Hematopoietic multipotent progenitor cell treated with erythropoietin and hydrocortisone succinate and interleukin-3 and kit ligand, for 17 days (in vitro differentiated cells): ENCODE measurements at regions not wholly inside any gene's neighbourhood (a gene's known extent, or its start where the extent isn't known, plus 50 kb on each side); places are given as distances from the start of the nearest gene placed in this dataset.
"Not testable (repeated sequence)": the region's sequence is repeated elsewhere in the genome, so short reads cannot be mapped to it uniquely, and the experiment has no call there.

Source experiments
- DNase-seq: peaks from one replicate; pipeline ENCODE4 v3.0.0-alpha.2; 2015; ENCODE audit warnings: low spot score

DNA sequence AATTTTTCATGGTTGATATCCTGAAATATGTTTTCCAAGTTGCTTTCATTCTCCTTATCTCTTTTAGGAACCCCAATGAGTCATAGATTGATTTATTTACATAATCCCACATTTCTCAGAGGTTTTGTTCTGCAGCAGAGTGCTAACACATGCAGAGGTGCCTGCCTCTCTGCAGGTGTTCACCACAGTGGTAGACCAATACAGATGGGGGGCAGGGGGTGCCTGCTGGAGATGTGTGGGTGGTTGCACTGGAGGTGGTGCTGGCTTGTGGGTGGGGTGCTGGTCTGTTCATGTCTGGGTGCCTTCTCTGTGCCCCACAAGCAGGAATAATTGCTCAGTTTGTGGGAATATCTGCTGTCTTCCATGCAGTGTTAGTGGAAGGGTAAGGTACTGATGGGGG is 131.1 kb downstream of the JRKL start:
- no peak for DNase-seq

DNA sequence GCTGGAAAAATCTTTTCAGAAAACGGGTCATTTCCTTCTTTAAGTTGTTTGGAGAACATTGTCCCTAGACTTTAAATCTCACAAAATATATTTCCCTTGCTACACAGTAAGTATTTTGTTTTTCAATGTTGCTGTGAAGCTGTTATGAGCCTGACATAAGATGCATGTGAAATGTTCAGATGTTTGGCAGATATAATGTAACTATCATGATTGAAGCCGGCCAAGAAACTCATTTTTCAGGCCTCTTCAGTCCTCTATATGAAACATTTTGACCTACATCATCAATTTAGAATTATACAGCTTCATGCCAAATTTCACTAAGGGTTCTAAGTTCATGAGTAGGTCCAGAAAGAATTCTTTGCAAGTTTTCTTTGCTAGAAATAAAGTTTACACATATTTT is 133.8 kb downstream of the JRKL start:
- DNase-seq, result no peak

DNA sequence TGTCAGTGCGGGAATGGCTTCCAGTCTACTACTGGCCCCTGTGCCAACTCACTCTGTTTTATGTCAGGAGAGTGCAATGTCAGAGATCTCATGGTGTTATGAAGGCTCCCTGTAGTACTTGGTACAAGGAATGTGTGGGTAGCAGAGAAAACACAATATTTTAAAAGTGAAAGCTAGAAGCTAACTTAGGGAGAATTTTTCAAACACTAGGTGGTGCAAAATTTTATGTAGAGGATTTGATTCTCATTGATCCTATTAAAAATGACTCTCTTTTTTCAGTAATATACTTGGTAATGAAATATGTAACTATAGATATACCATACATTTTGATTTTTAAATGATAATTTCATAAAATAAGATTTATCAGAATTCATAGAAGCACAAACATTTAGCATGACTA is 134.7 kb downstream of the JRKL start:
- DNase-seq, result no peak

DNA sequence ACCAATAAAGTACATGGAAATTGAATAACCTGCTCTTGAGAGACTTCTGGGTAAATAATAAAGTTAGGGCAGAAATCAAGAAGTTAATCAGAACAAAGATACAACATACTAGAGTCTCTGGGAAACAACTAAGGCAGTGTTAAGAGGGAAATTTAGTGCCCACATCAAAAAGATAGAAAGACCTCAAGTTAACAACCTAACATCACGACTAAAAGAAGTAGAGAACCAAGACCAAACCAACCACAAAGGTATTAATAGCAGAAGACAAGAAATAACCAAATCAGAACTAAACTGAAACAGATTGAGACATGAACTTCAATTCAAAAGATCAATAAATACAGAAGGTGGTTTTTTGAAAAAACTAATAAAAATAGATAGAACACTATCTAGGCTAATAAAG is 140.7 kb downstream of the JRKL start:
- DNase-seq, result no peak

DNA sequence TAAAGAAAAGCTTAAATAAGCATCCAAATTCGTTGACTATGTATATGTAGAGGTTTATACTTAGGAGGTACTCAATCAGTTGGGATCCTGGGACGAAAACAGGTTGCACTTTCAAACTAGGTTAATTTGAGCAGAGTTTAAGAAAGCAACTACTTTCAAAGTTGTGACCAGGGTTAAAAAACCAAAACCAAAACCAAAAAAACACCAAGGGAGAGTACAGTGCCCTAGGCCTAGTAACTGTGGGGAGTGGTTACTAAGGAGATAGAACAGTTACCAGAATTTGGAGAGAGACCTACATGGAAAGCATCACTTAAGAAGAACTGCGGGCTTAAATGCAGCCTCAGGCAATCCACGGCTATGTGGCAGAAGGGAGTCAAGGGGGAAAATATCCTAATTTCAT is 148.3 kb downstream of the JRKL start:
- no peak for DNase-seq

DNA sequence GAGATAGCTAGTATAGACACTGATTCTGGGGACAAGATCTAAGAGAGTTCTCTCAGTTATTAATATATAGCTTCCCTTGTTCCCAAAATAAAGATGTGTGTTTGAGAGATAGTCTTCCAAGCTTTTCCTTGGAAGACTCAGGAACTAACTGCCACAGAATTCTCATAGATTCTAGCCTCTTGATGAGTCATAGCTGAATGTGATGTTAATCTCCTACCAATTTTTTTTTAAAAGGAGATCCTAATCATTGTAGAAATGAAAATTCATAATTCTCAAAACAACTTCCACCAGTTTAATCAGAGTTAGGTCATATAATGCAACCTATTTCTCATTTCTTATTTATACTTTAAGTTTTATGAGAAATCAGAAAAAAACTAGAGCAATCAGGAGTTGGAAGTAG is 148.8 kb downstream of the JRKL start:
- no peak for DNase-seq

DNA sequence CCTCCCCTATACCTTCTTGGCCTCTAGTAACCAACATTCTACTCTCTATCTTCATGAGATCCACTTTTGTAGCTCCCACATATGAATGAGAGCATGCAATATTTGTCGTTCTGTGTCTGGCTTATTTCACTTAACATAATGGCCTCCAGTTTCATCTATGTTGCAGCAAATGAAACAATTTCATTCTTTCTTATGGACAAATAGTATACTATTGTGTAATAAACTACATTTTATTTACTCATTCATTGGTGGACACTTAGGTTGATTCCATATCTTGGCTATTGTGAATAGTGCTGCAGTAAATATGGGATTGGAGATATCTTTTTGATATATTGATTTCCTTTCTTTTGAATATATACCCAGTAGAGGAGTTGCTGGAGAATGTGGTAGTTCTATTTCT is 151.1 kb downstream of the JRKL start:
- no peak for DNase-seq

DNA sequence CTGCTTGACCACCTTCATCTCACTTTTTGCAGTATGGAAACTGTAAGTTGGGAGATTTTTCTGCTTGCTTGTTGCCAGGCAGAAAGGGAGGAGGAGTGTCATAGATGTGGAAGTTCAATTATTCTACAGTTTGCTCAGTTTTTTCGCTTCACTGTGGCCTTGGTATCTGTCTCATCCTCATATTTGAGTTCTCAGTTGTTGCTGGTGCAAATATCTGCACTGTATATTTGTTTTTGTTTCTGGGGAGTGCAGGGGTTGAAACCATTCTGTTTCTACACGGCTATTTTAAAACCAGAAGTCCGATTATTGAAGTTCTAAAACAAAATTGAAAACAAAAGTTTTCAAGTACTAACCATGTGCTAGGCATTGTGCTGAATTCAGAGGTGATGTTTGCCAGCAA is 153.4 kb downstream of the JRKL start:
- no peak for DNase-seq

DNA sequence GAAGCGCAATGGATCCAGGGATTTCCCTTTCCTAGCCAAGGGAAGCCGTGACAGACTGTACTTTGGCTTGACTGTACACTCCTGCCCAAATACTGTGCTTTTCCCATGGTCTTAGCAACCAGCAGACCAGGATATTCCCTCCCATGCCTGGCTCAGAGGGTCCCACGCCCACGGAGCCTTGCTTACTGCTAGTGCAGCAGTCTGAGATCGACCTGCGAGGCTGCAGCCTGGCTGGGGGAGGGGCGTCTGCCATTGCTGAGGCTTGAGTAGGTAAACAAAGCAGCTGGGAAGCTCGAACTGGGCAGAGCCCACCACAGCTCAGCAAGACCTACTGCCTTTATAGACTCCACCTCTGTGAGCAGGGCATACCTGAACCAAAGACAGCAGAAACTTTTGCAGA is 155.4 kb downstream of the JRKL start:
- DNase-seq, result not testable (repeated sequence)

DNA sequence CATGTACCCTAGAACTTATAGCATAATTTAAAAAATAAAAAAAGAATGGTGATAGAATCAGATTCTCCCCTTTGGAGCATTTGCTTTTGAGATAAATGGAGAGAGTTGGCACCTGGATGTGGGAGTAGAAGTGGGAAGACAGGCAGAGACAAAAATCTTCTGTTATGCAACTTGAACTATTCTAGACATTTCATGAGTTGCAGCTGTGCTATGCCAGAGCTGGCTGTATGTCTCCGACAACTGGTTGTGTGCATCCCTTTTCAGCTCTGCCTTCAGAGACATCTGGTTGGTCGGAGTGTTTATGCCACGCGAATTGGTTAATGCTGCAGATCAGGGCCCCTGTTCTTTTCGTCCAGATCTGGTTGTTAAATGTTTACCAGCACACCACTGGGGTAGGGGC is 161.3 kb downstream of the JRKL start:
- no peak for DNase-seq

DNA sequence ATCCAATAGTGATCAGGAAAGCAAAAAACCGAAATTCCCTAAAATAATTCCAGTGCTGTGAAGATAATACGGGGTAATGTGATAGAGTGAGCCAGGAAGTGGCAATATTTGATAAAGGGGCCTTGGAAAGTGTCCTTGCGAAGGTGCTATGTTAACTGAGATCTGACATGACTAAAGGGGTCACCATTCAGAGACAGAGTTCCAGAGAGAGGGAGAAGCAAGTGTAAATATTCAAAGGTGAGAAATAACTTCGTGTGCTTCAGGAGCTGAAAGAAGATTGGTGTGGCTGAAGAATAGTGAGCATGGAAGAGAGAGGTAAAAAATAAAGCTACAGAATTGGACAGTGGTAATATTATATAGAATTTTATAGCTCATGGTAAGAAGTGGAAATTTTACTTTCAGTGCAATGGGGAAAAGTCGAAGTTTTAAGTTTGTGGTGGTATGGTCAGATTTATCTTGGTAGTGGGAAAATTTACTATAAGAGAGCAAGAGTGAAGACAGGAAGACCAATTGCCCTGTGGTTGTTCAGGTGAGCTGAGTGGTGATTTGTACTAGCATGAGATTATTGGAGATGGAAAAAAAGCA is 164.5 kb downstream of the JRKL start:
- DNase-seq, result no peak

DNA sequence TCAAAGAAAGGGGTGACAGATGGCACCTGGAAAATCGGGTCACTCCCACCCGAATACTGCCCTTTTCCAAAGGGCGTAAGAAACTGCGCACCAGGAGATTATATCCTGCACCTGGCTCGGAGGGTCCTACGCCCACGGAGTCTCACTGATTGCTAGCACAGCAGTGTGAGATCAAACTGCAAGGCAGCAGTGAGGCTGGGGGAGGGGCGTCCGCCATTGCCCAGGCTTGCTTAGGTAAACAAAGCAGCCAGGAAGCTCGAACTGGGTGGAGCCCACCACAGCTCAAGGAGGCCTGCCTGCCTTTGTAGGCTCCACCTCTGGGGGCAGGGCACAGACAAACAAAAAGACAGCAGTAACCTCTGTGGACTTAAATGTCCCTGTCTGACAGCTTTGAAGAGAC is 166.0 kb downstream of the JRKL start:
- DNase-seq, result not testable (repeated sequence)

DNA sequence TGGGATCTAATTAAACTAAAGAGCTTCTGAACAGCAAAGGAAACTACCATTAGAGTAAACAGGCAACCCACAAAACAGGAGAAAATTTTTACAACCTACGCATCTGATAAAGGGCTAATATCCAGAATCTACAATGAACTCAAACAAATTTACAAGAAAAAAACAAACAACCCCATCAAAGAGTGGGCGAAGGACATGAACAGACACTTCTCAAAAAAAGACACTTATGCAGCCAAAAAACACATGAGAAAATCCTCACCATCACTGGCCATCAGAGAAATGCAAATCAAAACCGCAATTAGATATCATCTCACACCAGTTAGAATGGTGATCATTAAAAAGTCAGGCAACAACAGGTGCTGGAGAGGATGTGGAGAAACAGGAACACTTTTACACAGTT is 170.9 kb downstream of the JRKL start:
- not testable (repeated sequence) for DNase-seq

DNA sequence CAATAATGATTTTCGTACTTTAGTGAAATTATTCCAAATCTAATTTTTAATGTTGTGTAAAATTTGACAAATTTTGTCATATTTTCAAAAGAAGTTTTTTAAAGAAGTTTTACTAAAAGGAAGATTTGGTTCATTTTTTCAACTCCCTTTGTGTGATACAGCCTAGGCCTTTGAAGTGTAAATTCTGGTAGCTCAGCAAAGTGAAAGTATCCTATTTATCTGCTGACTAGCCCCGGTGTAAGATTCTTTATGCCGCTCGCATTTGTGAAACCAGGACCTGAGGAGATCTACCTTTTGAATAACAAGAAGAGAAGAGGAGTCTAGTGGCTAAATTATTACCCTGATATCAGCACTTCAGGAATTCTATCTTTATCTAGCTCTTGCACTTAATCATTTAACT is 177.4 kb downstream of the JRKL start:
- DNase-seq, result no peak

DNA sequence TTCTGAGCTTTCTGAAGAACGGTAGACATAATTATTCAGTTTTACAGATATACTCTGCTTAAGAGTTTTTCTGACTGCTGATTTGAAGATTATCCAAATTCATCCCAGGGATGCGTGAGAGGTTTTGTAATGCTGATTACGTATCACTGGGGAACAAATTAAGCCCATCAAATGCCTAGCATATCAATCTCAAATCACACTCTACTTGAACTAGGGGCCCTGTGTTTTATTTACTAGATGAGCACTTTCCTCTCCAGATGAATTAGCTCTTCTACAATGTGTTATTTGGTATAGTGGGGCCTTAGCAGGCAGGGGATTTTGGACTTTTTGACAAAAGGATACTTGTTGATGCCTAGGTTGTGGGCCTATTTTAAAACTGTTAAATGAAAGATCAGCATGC is 177.9 kb downstream of the JRKL start:
- DNase-seq, result no peak

DNA sequence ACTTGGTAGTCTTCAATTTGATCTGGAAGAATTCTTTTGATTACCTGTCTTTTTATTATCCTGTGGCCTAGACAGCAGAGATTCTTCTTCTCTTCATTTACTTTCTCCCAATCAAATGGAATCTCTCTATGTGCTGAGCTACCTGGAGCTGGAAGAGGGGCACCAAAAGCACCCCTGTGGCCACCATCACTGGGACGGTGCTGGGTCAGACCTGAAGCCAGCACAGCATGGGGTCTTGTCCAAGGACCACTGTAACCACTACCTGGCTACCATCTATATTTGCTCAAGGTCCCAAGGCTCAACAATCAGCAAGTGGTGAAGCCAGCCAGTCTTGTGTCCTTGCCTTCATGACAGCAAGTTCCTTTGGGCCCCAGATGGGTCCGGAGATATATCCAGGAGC is 186.6 kb downstream of the JRKL start:
- DNase-seq, result no peak

DNA sequence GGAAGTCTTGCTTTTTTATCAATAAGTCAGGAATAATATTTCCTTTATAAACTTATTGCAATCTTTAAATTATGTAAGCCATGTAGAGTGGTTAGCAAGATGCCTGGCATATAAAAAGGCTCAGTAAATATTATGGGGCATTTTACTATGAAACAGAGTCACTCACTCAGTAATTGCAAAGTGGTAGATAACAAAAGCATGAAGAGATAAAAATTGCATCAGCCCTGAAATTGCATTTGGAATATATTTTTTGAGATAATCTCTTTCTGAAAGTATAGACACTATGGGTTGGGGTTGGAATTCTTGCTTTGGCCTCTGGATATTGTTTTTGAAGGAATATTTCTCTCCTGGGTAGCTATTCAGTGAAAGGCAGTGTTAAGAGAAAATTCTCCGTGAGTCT is 188.6 kb downstream of the JRKL start:
- DNase-seq, result no peak

DNA sequence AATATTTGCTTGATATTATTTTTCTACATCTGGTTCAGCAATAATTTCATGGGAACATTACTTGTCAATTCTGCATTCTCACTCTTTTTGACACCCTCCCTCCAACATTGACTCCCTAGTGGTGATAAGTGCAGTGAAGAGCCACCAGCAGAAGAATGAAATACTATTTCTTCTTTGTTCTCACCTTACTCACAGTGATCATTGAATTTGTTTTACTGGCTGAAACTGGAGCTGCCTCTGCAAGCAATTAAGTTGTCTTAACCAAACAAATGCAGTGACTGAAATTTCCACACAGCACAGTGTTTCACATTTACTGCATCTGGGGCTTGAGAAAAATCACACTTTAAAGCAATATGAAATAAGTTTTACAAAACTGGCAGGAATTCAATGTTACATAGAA is 189.8 kb downstream of the JRKL start:
- no peak for DNase-seq

DNA sequence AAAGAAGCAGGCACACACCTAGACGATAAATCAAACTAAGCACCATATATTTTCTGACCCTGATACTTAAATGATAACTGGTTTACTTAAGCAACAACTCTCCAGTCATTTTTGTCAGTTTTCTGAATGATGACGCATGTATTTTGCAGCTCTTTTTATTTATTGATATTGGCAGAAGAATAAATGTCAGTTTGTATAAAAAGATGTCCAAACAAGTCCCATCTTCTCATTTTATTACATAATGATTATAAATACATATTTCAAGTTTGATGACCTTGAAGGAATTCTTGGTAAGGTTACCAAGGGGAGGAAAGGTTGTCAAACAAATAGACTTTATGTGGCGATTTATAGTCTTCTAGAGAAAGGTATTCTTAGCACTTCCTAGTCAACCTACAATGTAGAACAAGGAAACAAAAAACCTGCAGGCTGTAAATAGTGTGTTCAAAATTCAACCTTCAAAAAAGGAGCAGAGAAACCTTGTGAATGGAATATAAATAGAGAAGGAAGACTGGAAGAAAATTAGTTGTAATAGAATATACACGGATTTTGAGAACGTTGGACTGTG is 190.7 kb downstream of the JRKL start:
- DNase-seq, result no peak

DNA sequence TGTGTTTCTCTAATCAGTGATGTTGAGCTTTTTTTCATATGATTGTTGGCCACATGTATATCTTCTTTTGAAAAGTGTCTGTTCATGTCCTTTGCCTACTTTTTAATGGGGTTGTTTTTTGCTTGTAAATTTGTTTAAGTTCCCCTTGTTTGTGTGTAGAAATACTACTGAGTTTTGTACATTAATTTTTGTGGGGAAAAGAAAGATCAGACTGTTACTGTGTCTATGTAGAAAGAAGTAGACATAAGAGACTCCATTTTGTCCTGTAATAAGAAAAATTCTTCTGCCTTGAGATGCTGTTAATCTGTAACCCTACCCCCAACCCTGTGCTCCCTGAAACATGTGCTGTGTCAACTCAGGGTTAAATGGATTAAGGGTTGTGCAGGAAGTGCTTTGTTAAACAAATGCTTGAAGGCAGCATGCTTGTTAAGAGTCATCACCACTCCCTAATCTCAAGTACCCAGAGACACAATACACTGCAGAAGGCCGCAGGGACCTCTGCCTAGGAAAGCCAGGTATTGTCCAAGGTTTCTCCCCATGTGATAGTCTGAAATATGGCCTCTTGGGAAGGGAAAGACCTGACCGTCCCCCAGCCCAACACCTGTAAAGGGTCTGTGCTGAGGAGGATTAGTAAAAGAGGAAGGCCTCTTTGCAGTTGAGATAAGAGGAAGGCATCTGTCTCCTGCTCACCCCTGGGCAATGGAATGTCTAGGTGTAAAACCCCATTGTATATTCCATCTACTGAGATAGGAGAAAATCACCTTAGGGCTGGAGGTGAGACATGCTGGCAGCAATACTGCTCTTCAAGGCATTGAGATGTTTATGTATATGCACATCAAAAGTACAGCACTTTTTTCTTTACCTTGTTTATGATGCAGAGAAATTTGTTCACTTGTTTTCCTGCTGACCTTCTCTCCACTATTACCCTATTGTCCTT is 196.4 kb downstream of the JRKL start:
- DNase-seq, result not testable (repeated sequence)

DNA sequence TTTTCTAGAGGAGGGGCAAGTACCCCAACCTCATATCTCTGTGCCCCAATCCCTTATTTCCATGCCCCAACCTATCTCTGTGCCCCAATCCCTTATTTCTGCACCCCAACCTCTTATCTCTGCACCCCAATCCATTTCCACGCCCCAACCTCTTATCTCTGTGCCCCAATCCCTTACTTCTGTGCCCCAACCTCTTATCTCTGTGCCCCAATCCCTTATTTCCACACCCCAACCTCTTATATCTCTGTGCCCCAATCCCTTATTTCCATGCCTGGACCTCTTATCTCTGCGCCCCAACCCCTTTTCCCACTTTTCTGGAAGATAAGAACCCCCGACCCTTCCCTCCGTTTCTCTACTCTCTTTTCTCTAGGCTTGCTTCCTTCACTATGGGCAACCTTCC is 199.0 kb downstream of the JRKL start:
- not testable (repeated sequence) for DNase-seq

DNA sequence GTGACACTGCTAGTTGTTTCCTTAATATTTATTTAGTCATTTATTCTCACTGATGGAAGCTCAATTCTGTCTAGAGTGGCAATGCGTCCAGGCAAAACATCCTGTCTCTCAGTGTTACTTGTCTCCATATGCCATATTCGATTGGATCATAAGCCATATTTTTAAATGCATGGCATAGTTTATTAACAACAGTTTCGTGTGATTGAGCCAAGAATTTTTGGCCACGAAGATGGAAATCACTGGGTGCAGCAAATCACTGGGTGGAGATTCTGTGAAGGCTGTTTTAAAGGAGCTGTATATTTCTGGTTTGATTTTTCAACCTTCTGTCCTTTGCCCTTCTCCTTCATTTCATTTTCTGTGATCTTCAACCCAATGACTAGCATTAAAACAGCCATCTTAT is 205.2 kb downstream of the JRKL start:
- DNase-seq, result no peak

DNA sequence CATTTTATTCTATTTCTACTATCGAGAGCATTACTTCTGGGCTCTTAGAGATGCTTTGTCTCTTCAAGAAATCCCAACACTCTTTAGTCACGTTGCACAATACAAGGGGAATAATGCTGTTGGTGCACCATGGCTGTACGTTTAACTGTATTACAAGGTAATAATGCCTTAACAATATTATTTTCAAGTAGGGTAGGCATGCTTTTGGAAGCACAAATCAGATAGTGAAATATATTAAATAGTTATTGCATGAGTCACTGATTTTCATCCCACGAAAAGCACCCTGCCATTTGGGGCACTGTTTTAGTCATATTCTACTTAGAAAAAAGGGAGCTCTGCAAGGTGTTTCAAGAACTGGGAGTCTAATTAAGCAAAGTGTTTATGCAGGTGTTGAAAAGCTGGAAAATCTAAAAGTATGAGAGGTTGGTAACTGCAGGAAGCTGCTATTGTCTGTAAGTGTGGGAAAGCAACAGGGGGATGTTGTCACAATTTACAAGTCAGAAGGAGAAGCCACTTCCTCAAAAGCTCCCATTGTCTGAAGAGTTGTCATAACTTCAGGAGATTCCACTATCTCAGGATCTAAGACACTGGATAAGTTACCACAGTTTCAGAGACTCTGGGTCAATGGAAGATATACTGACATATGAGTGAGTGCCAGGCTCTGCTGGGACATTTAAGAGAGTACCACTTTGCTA is 218.2 kb downstream of the JRKL start:
- DNase-seq, result no peak
